Dedifferentiated amniotic fluid mesenchymal stem cell (primary cell): ENCODE measurements at regions not wholly inside any gene's neighbourhood (a gene's known extent, or its start where the extent isn't known, plus 50 kb on each side); places are given as distances from the start of the nearest gene placed in this dataset.

ENCODE experiments used
- DNase-seq: peaks from one replicate; pipeline ENCODE4 v3.0.0-alpha.2; 2016; ENCODE audit errors: extremely low spot score

GRCh38 chr2:126774761-126775160 lies 118.8 kb downstream of the GYPC start:
- no peak for DNase-seq

- no peak for DNase-seq
Observed at GRCh38 chr2:126775300-126775985, 119.5 kb downstream of the GYPC start.

GRCh38 chr2:126776255-126776654 lies 120.3 kb downstream of the GYPC start:
- no peak for DNase-seq

- peak; percentile 60 for DNase-seq
Observed at GRCh38 chr2:126776692-126777619, 121.0 kb downstream of the GYPC start.

- DNase-seq = no peak
Observed at GRCh38 chr2:126777620-126777978, 121.1 kb upstream of the TEX51 start.

- DNase-seq = no peak
Observed at GRCh38 chr2:126778561-126779501, 119.9 kb upstream of the TEX51 start.

GRCh38 chr2:126781206-126781605 lies 117.5 kb upstream of the TEX51 start:
- no peak for DNase-seq

- DNase-seq = no peak
Observed at GRCh38 chr2:126781806-126782205, 116.9 kb upstream of the TEX51 start.

GRCh38 chr2:126782648-126783047 lies 116.0 kb upstream of the TEX51 start:
- DNase-seq = no peak

- DNase-seq = no peak
Observed at GRCh38 chr2:126783341-126783740, 115.3 kb upstream of the TEX51 start.

- no peak for DNase-seq
Observed at GRCh38 chr2:126784045-126784444, 114.6 kb upstream of the TEX51 start.

GRCh38 chr2:126784621-126785020 lies 114.1 kb upstream of the TEX51 start:
- DNase-seq = no peak

- DNase-seq = no peak
Observed at GRCh38 chr2:126785236-126785635, 113.5 kb upstream of the TEX51 start.

- DNase-seq = no peak
Observed at GRCh38 chr2:126785862-126786261, 112.8 kb upstream of the TEX51 start.

GRCh38 chr2:126786765-126787164 lies 111.9 kb upstream of the TEX51 start:
- no peak for DNase-seq

GRCh38 chr2:126787289-126787688 lies 111.4 kb upstream of the TEX51 start:
- no peak for DNase-seq

- no peak for DNase-seq
Observed at GRCh38 chr2:126788113-126788512, 110.6 kb upstream of the TEX51 start.

- no peak for DNase-seq
Observed at GRCh38 chr2:126788652-126789051, 110.0 kb upstream of the TEX51 start.

GRCh38 chr2:126790987-126791780 lies 107.5 kb upstream of the TEX51 start:
- DNase-seq = no peak

- no peak for DNase-seq
Observed at GRCh38 chr2:126792186-126792585, 106.5 kb upstream of the TEX51 start.

- DNase-seq = no peak
Observed at GRCh38 chr2:126792993-126793392, 105.7 kb upstream of the TEX51 start.
